Fibroblast of lung (primary cell): ENCODE measurements at regions not wholly inside any gene's neighbourhood (a gene's known extent, or its start where the extent isn't known, plus 50 kb on each side); places are given as distances from the start of the nearest gene placed in this dataset.

Source experiments
- EZH2 ChIP-seq: IDR thresholded peaks from 2 replicates; pipeline ENCODE4 v1.5.1; 2012; ENCODE audit warnings: low read length, control low read depth, mild to moderate bottlenecking; ENCODE audit errors: missing control alignments
- TF ChIP-seq, protein P1 (sequence below), 2 donors: IDR thresholded peaks in 1 of 2; conservative IDR thresholded peaks in 1 of 2; 1 replicate in 1 of 2; 2 replicates in 1 of 2; pipeline ENCODE4 v1.5.1; 2011 to 2012; ENCODE audit warnings: low read length in 2 of 2, control low read depth in 1 of 2, inconsistent platforms in 1 of 2, low read depth in 1 of 2, mild to moderate bottlenecking in 1 of 2

DNA sequence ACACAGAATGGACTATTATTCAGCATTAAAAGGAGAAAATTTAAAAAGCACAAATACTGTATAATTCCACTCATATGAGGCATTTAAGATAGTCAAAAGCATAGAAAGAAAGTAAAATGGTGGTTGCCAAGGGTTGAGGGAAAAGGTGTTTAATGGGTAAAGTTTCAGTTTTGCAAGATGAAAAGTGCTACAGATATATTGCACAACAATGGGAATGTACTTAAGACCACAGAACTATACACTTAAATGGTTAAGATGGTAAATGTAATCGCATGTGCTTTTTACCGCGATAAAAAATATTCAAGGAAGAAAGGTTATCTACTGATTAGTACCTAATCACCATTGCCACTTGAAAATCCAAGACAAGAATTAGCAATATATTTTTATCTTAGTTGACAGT lies 71.8 kb upstream of the NOX3 start:
- TF ChIP-seq, protein P1, sequence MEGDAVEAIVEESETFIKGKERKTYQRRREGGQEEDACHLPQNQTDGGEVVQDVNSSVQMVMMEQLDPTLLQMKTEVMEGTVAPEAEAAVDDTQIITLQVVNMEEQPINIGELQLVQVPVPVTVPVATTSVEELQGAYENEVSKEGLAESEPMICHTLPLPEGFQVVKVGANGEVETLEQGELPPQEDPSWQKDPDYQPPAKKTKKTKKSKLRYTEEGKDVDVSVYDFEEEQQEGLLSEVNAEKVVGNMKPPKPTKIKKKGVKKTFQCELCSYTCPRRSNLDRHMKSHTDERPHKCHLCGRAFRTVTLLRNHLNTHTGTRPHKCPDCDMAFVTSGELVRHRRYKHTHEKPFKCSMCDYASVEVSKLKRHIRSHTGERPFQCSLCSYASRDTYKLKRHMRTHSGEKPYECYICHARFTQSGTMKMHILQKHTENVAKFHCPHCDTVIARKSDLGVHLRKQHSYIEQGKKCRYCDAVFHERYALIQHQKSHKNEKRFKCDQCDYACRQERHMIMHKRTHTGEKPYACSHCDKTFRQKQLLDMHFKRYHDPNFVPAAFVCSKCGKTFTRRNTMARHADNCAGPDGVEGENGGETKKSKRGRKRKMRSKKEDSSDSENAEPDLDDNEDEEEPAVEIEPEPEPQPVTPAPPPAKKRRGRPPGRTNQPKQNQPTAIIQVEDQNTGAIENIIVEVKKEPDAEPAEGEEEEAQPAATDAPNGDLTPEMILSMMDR (conservative IDR thresholded peaks at IDR 0.05 in 1 of 2, IDR thresholded peaks at IDR 0.05 in 1 of 2; ENCODE audit: low read depth in 1 of 2, low read length in 2 of 2) = no peak
- no peak for TF ChIP-seq EZH2
